ENCODE measurements at regions not wholly inside any gene's neighbourhood (a gene's known extent, or its start where the extent isn't known, plus 50 kb on each side); places are given as distances from the start of the nearest gene placed in this dataset.

- H3K4me2 ChIP-seq (ENCODE audit: unreplicated experiment), result no peak overlapping the region
- H4K20me1 ChIP-seq (ENCODE audit: insufficient read depth), result no peaks in the 10 kb centered on the region
- in situ Hi-C loops (cut with MboI), result no loop called here
- no peaks in the 10 kb centered on the region for H3K79me2 ChIP-seq (ENCODE audit: insufficient read depth)
- H3K9me3 ChIP-seq (ENCODE audit: low read depth), result no peaks in the 10 kb centered on the region
- WGBS, 2 experiments (ENCODE audit: low coverage in 1 of 2, low lambda C conversion rate in 2 of 2, missing lambda C conversion rate in 2 of 2), result 49 to 54% methylated on average over 2 of the region's 2 CpGs
- no peaks in the 10 kb centered on the region for H3F3A ChIP-seq (ENCODE audit: insufficient read depth)
- H3K9me2 ChIP-seq (ENCODE audit: insufficient read depth), result no peaks in the 10 kb centered on the region
- no peak for DNase-seq
- H3K27ac ChIP-seq, result no peak overlapping the region
- H3K4me1 ChIP-seq (ENCODE audit: insufficient read depth), result no peaks in the 10 kb centered on the region
- H2AFZ ChIP-seq, result no peak overlapping the region
- no peaks in the 10 kb centered on the region for H3K27me3 ChIP-seq (replicated peaks; ENCODE audit: insufficient read depth)
- H3K4me3 ChIP-seq, result no peak overlapping the region
- H3K36me3 ChIP-seq (ENCODE audit: low read depth), result no peaks in the 10 kb centered on the region
- H3K9ac ChIP-seq, result no peak overlapping the region
- TF ChIP-seq EZH2 (IDR thresholded peaks at IDR 0.05; ENCODE audit: insufficient read depth, poor library complexity, severe bottlenecking) (no peak), EZH2phosphoT487 (IDR thresholded peaks at IDR 0.05; ENCODE audit: insufficient read depth, low read depth) (no peak)
Observed at GRCh38 chr16:59058250-59058649, 324.1 kb upstream of the GOT2 start.

DNA sequence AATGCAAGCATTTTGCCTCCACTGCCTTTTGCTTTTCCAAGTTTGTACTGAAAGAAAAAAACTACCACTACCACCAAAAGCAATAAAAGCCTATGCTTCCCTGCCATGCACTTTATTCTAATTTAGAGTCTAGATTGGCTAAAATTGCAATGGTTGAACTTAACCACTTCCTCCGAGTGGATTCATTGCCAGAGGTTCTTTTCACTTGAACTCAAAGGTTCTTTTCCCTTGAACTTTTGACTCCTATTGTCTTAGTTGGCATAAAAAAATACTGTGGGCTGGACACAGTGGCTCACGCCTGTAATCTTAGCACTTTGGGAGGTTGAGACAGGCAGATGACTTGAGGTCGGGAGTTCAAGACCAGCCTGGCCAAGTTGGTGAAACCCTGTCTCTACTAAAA, 319.8 kb upstream of the GOT2 start:
- Histone ChIP-seq H3K4me3 (no peak overlapping the region), H3K79me2 (ENCODE audit: insufficient read depth) (no peaks in the 10 kb centered on the region), H3K36me3 (ENCODE audit: low read depth) (no peaks in the 10 kb centered on the region), H3K4me1 (ENCODE audit: insufficient read depth) (no peaks in the 10 kb centered on the region), H3K9me2 (ENCODE audit: insufficient read depth) (no peaks in the 10 kb centered on the region), H4K20me1 (ENCODE audit: insufficient read depth) (no peaks in the 10 kb centered on the region), H3K4me2 (ENCODE audit: unreplicated experiment) (no peak overlapping the region), H3K9me3 (ENCODE audit: low read depth) (no peaks in the 10 kb centered on the region), H3K27ac (no peak overlapping the region), H3K27me3 (replicated peaks; ENCODE audit: insufficient read depth) (no peaks in the 10 kb centered on the region), H3K9ac (no peak overlapping the region), H3F3A (ENCODE audit: insufficient read depth) (no peaks in the 10 kb centered on the region), H2AFZ (no peak overlapping the region)
- in situ Hi-C loops (cut with MboI), result no loop called here
- DNase-seq, result no peak
- TF ChIP-seq EZH2phosphoT487 (IDR thresholded peaks at IDR 0.05; ENCODE audit: insufficient read depth, low read depth), result no peak
- no peak for TF ChIP-seq EZH2 (IDR thresholded peaks at IDR 0.05; ENCODE audit: insufficient read depth, poor library complexity, severe bottlenecking)
- WGBS, 2 experiments (ENCODE audit: low coverage in 1 of 2, low lambda C conversion rate in 2 of 2, missing lambda C conversion rate in 2 of 2), result 33 to 36% methylated on average over 3 of the region's 3 CpGs

- Histone ChIP-seq H3K79me2 (ENCODE audit: insufficient read depth) (no peaks in the 10 kb centered on the region), H3K9me2 (ENCODE audit: insufficient read depth) (no peaks in the 10 kb centered on the region), H3K4me3 (no peak overlapping the region), H3K9me3 (ENCODE audit: low read depth) (no peaks in the 10 kb centered on the region), H3F3A (ENCODE audit: insufficient read depth) (no peaks in the 10 kb centered on the region), H4K20me1 (ENCODE audit: insufficient read depth) (no peaks in the 10 kb centered on the region), H3K27ac (no peak overlapping the region), H3K4me1 (ENCODE audit: insufficient read depth) (no peaks in the 10 kb centered on the region), H2AFZ (no peak overlapping the region), H3K4me2 (ENCODE audit: unreplicated experiment) (no peak overlapping the region), H3K27me3 (replicated peaks; ENCODE audit: insufficient read depth) (no peaks in the 10 kb centered on the region), H3K36me3 (ENCODE audit: low read depth) (no peaks in the 10 kb centered on the region), H3K9ac (no peak overlapping the region)
- WGBS, 2 experiments (ENCODE audit: low coverage in 1 of 2, low lambda C conversion rate in 2 of 2, missing lambda C conversion rate in 2 of 2), result 36 to 60% methylated on average over 5 of the region's 5 CpGs
- in situ Hi-C loops (cut with MboI), result no loop called here
- no peak for DNase-seq
- TF ChIP-seq EZH2phosphoT487 (IDR thresholded peaks at IDR 0.05; ENCODE audit: insufficient read depth, low read depth), result no peak
- no peak for TF ChIP-seq EZH2 (IDR thresholded peaks at IDR 0.05; ENCODE audit: insufficient read depth, poor library complexity, severe bottlenecking)
Observed at GRCh38 chr16:59052231-59052630, 318.1 kb upstream of the GOT2 start.

- Histone ChIP-seq H3K9me2 (ENCODE audit: insufficient read depth) (no peaks in the 10 kb centered on the region), H2AFZ (no peak overlapping the region), H3K9ac (no peak overlapping the region), H3K36me3 (ENCODE audit: low read depth) (no peaks in the 10 kb centered on the region), H3F3A (ENCODE audit: insufficient read depth) (no peaks in the 10 kb centered on the region), H3K4me3 (no peak overlapping the region), H3K27me3 (replicated peaks; ENCODE audit: insufficient read depth) (no peaks in the 10 kb centered on the region), H3K27ac (no peak overlapping the region), H3K9me3 (ENCODE audit: low read depth) (no peaks in the 10 kb centered on the region), H4K20me1 (ENCODE audit: insufficient read depth) (no peaks in the 10 kb centered on the region), H3K4me1 (ENCODE audit: insufficient read depth) (no peaks in the 10 kb centered on the region), H3K4me2 (ENCODE audit: unreplicated experiment) (no peak overlapping the region), H3K79me2 (ENCODE audit: insufficient read depth) (no peaks in the 10 kb centered on the region)
- DNase-seq, result no peak
- 2 to 4% methylated on average over 3 of the region's 3 CpGs for WGBS, 2 experiments (ENCODE audit: low coverage in 1 of 2, low lambda C conversion rate in 2 of 2, missing lambda C conversion rate in 2 of 2)
- no peak for TF ChIP-seq EZH2phosphoT487 (IDR thresholded peaks at IDR 0.05; ENCODE audit: insufficient read depth, low read depth)
- TF ChIP-seq EZH2 (IDR thresholded peaks at IDR 0.05; ENCODE audit: insufficient read depth, poor library complexity, severe bottlenecking), result no peak
- in situ Hi-C loops (cut with MboI), result no loop called here
Observed at GRCh38 chr16:59048876-59049275, 314.8 kb upstream of the GOT2 start.

- Histone ChIP-seq H4K20me1 (ENCODE audit: insufficient read depth) (no peaks in the 10 kb centered on the region), H3K27me3 (replicated peaks; ENCODE audit: insufficient read depth) (no peaks in the 10 kb centered on the region), H3K79me2 (ENCODE audit: insufficient read depth) (no peaks in the 10 kb centered on the region), H3K4me3 (no peak overlapping the region), H3K4me1 (ENCODE audit: insufficient read depth) (no peaks in the 10 kb centered on the region), H3F3A (ENCODE audit: insufficient read depth) (no peaks in the 10 kb centered on the region), H2AFZ (no peak overlapping the region), H3K9me2 (ENCODE audit: insufficient read depth) (no peaks in the 10 kb centered on the region), H3K36me3 (ENCODE audit: low read depth) (no peaks in the 10 kb centered on the region), H3K9ac (no peak overlapping the region), H3K27ac (no peak overlapping the region), H3K9me3 (ENCODE audit: low read depth) (no peaks in the 10 kb centered on the region), H3K4me2 (ENCODE audit: unreplicated experiment) (no peak overlapping the region)
- no peak for DNase-seq
- 19 to 27% methylated on average over 4 of the region's 4 CpGs for WGBS, 2 experiments (ENCODE audit: low coverage in 1 of 2, low lambda C conversion rate in 2 of 2, missing lambda C conversion rate in 2 of 2)
- TF ChIP-seq EZH2 (IDR thresholded peaks at IDR 0.05; ENCODE audit: insufficient read depth, poor library complexity, severe bottlenecking) (no peak), EZH2phosphoT487 (IDR thresholded peaks at IDR 0.05; ENCODE audit: insufficient read depth, low read depth) (no peak)
- in situ Hi-C loops (cut with MboI), result no loop called here
Observed at GRCh38 chr16:59047114-59047513, 313.0 kb upstream of the GOT2 start.
